Fibroblast of the aortic adventitia (primary cell): ENCODE measurements at regions not wholly inside any gene's neighbourhood (a gene's known extent, or its start where the extent isn't known, plus 50 kb on each side); places are given as distances from the start of the nearest gene placed in this dataset.

Experiments used
- DNase-seq: peaks from one replicate; pipeline ENCODE4 v3.0.0-alpha.2; 2010; ENCODE audit warnings: low read depth
- H3K4me3 ChIP-seq: 2 replicates; pipeline ENCODE4 v1.5.1; 2011; ENCODE audit warnings: low read depth, mild to moderate bottlenecking, control low read depth, low read length, moderate library complexity
- CTCF ChIP-seq: IDR thresholded peaks from 2 replicates; pipeline ENCODE4 v1.5.1; 2011; ENCODE audit warnings: mild to moderate bottlenecking, low read length, control low read depth, inconsistent platforms; ENCODE audit not compliant: insufficient read depth

GRCh38 chr4:126776361-126776760 lies 856.4 kb upstream of the INTU start:
- H3K4me3 ChIP-seq = no peak overlapping the region
- no peak for TF ChIP-seq CTCF

GRCh38 chr4:126777649-126778048 lies 855.1 kb upstream of the INTU start:
- no peak overlapping the region for H3K4me3 ChIP-seq
- peak; percentile 70 for DNase-seq
- no peak for TF ChIP-seq CTCF

More at GRCh38 chr4:126776361-126776760, 856.4 kb upstream of the INTU start:
- DNase-seq = peak; percentile 9

- no peak for TF ChIP-seq CTCF
- no peak overlapping the region for H3K4me3 ChIP-seq
Observed at GRCh38 chr4:126778348-126778747, 854.4 kb upstream of the INTU start.

GRCh38 chr4:126779001-126779400 lies 853.8 kb upstream of the INTU start:
- no peak overlapping the region for H3K4me3 ChIP-seq
- DNase-seq = peak; percentile 6
- TF ChIP-seq CTCF = no peak

More at GRCh38 chr4:126778348-126778747, 854.4 kb upstream of the INTU start:
- peak; percentile 75 for DNase-seq

GRCh38 chr4:126779436-126780166 lies 853.2 kb upstream of the INTU start:
- peak; percentile 19 for DNase-seq
- no peak for TF ChIP-seq CTCF
- H3K4me3 ChIP-seq = no peak overlapping the region

GRCh38 chr4:126783191-126783590 lies 849.6 kb upstream of the INTU start:
- no peak for DNase-seq
- TF ChIP-seq CTCF = no peak
- no peak overlapping the region for H3K4me3 ChIP-seq
